Panc1 (cell line): ENCODE measurements at regions not wholly inside any gene's neighbourhood (a gene's known extent, or its start where the extent isn't known, plus 50 kb on each side); places are given as distances from the start of the nearest gene placed in this dataset.

ENCODE experiments used
- SIN3A ChIP-seq: IDR thresholded peaks from 2 replicates; pipeline ENCODE4 v1.6.1; 2012; ENCODE audit warnings: low read depth, mild to moderate bottlenecking, low read length, moderate library complexity, borderline replicate concordance; ENCODE audit not compliant: insufficient read depth
- TF ChIP-seq, protein P1 (sequence below): fragments of 450-650 bp; IDR thresholded peaks from 2 replicates; pipeline ENCODE4 v1.5.1; 2017; ENCODE audit warnings: mild to moderate bottlenecking

GRCh38 chr12:107223821-107224220 lies 130.5 kb upstream of the CRY1 start:
- TF ChIP-seq, protein P1, sequence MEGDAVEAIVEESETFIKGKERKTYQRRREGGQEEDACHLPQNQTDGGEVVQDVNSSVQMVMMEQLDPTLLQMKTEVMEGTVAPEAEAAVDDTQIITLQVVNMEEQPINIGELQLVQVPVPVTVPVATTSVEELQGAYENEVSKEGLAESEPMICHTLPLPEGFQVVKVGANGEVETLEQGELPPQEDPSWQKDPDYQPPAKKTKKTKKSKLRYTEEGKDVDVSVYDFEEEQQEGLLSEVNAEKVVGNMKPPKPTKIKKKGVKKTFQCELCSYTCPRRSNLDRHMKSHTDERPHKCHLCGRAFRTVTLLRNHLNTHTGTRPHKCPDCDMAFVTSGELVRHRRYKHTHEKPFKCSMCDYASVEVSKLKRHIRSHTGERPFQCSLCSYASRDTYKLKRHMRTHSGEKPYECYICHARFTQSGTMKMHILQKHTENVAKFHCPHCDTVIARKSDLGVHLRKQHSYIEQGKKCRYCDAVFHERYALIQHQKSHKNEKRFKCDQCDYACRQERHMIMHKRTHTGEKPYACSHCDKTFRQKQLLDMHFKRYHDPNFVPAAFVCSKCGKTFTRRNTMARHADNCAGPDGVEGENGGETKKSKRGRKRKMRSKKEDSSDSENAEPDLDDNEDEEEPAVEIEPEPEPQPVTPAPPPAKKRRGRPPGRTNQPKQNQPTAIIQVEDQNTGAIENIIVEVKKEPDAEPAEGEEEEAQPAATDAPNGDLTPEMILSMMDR: no peak
- no peak for TF ChIP-seq SIN3A
